HFFc6 (cell line): ENCODE measurements at regions not wholly inside any gene's neighbourhood (a gene's known extent, or its start where the extent isn't known, plus 50 kb on each side); places are given as distances from the start of the nearest gene placed in this dataset.

Experiments used
- DNase-seq: peaks from one replicate; pipeline ENCODE4 v3.0.0-alpha.2; 2018
- H3K27ac Mint-ChIP-seq: 2 replicates; pipeline ENCODE4 v1.8.0; 2020; ENCODE audit warnings: mild to moderate bottlenecking, mixed read lengths
- H3K27me3 Mint-ChIP-seq: 2 replicates; pipeline ENCODE4 v1.8.0; 2021; ENCODE audit warnings: mild to moderate bottlenecking, moderate library complexity, mixed read lengths; ENCODE audit not compliant: insufficient read depth
- H3K36me3 Mint-ChIP-seq: 2 replicates; pipeline ENCODE4 v1.8.0; 2021; ENCODE audit warnings: low read depth, mixed read lengths
- H3K4me1 Mint-ChIP-seq: 2 replicates; pipeline ENCODE4 v1.8.0; 2020; ENCODE audit warnings: low read depth, mixed read lengths
- H3K4me3 Mint-ChIP-seq: 2 replicates; pipeline ENCODE4 v1.8.0; 2020; ENCODE audit warnings: mild to moderate bottlenecking, moderate library complexity, mixed read lengths
- H3K9me3 Mint-ChIP-seq: 2 replicates; pipeline ENCODE4 v1.8.0; 2020; ENCODE audit warnings: mild to moderate bottlenecking, mixed read lengths
- CTCF ChIP-seq: fragments of 200-600 bp; sonication (generic); IDR thresholded peaks from 2 replicates; pipeline ENCODE4 v1.5.0; 2021; ENCODE audit warnings: antibody characterized with exemption, mild to moderate bottlenecking

- H3K36me3 Mint-ChIP-seq: no peaks in the 10 kb centered on the region
- no peak overlapping the region for H3K27ac Mint-ChIP-seq
- peaks cover 18% of the 10 kb centered on the region for H3K27me3 Mint-ChIP-seq
- peaks cover 9% of the 10 kb centered on the region for H3K4me1 Mint-ChIP-seq
- DNase-seq: no peak
- H3K9me3 Mint-ChIP-seq: no peaks in the 10 kb centered on the region
- TF ChIP-seq CTCF: no peak
- H3K4me3 Mint-ChIP-seq: no peak overlapping the region
Measured at GRCh38 chr22:26825960-26826935, 168.9 kb downstream of the MIAT start.

- Mint-ChIP-seq H3K27ac (no peak overlapping the region), H3K9me3 (no peaks in the 10 kb centered on the region), H3K4me3 (no peak overlapping the region), H3K36me3 (no peaks in the 10 kb centered on the region), H3K27me3 (peaks cover 18% of the 10 kb centered on the region), H3K4me1 (peaks cover 9% of the 10 kb centered on the region)
- no peak for DNase-seq
- TF ChIP-seq CTCF: no peak
Measured at GRCh38 chr22:26827611-26828010, 170.2 kb downstream of the MIAT start.

- no peaks in the 10 kb centered on the region for H3K36me3 Mint-ChIP-seq
Measured at GRCh38 chr22:26828311-26828710, 170.9 kb downstream of the MIAT start.

GRCh38 chr22:26830837-26831236, 173.4 kb downstream of the MIAT start:
- Mint-ChIP-seq H3K27me3 (peaks cover 26% of the 10 kb centered on the region), H3K4me1 (peaks cover 9% of the 10 kb centered on the region), H3K27ac (no peak overlapping the region), H3K36me3 (no peaks in the 10 kb centered on the region), H3K9me3 (no peaks in the 10 kb centered on the region), H3K4me3 (no peak overlapping the region)
- TF ChIP-seq CTCF: no peak
- DNase-seq: no peak

More at GRCh38 chr22:26828311-26828710, 170.9 kb downstream of the MIAT start:
- Mint-ChIP-seq H3K4me1 (peaks cover 9% of the 10 kb centered on the region), H3K9me3 (no peaks in the 10 kb centered on the region), H3K4me3 (no peak overlapping the region), H3K27ac (no peak overlapping the region), H3K27me3 (peaks cover 21% of the 10 kb centered on the region)
- no peak for TF ChIP-seq CTCF
- DNase-seq: no peak

GRCh38 chr22:26835023-26835422, 177.6 kb downstream of the MIAT start:
- no peaks in the 10 kb centered on the region for H3K4me1 Mint-ChIP-seq
- no peaks in the 10 kb centered on the region for H3K9me3 Mint-ChIP-seq
- peaks cover 23% of the 10 kb centered on the region for H3K27me3 Mint-ChIP-seq
- H3K4me3 Mint-ChIP-seq: no peak overlapping the region
- H3K27ac Mint-ChIP-seq: no peak overlapping the region
- no peak for DNase-seq
- no peak for TF ChIP-seq CTCF
- no peaks in the 10 kb centered on the region for H3K36me3 Mint-ChIP-seq
